Osteoblast (primary cell): ENCODE measurements at regions not wholly inside any gene's neighbourhood (a gene's known extent, or its start where the extent isn't known, plus 50 kb on each side); places are given as distances from the start of the nearest gene placed in this dataset.

ENCODE experiments used
- DNase-seq: peaks from one replicate; pipeline ENCODE4 v3.0.0; 2011; ENCODE audit warnings: low spot score, mixed read lengths; ENCODE audit not compliant: insufficient read length; ENCODE audit errors: missing footprints
- H2AFZ ChIP-seq: 2 replicates; pipeline ENCODE4 v1.6.0; 2011; ENCODE audit warnings: mild to moderate bottlenecking, low read length
- H3K27ac ChIP-seq: 2 replicates; pipeline ENCODE4 v1.5.1; 2011; ENCODE audit warnings: mild to moderate bottlenecking, low read depth, low read length, moderate library complexity
- H3K27me3 ChIP-seq: 2 replicates; pipeline ENCODE4 v1.6.0; 2012; ENCODE audit warnings: mild to moderate bottlenecking, control low read depth, inconsistent platforms, low read length, moderate library complexity; ENCODE audit not compliant: insufficient read depth
- H3K36me3 ChIP-seq: 2 replicates; pipeline ENCODE4 v1.5.1; 2011; ENCODE audit warnings: mild to moderate bottlenecking, low read length, control low read depth, moderate library complexity; ENCODE audit not compliant: insufficient read depth
- H3K4me1 ChIP-seq: 2 replicates; pipeline ENCODE4 v1.5.1; 2011; ENCODE audit warnings: mild to moderate bottlenecking, low read length, control low read depth, moderate library complexity; ENCODE audit not compliant: insufficient read depth
- H3K4me2 ChIP-seq: 2 replicates; pipeline ENCODE4 v1.6.0; 2011; ENCODE audit warnings: mild to moderate bottlenecking, low read length; ENCODE audit not compliant: insufficient read depth
- H3K4me3 ChIP-seq: fragments of 200-600 bp; sonication (generic); 3 replicates; pipeline ENCODE4 v1.5.1; 2012; ENCODE audit warnings: mild to moderate bottlenecking, low read length, inconsistent platforms; ENCODE audit not compliant: insufficient read depth
- H3K79me2 ChIP-seq: 2 replicates; pipeline ENCODE4 v1.6.0; 2012; ENCODE audit warnings: mild to moderate bottlenecking, low read length, control low read depth, inconsistent platforms; ENCODE audit not compliant: insufficient read depth
- H3K9me3 ChIP-seq: 2 replicates; pipeline ENCODE4 v1.5.1; 2011; ENCODE audit warnings: low read depth, low read length, control low read depth
- H4K20me1 ChIP-seq: 2 replicates; pipeline ENCODE4 v1.6.0; 2012; ENCODE audit warnings: mild to moderate bottlenecking, low read length, control low read depth; ENCODE audit not compliant: insufficient read depth
- TF ChIP-seq, protein P1 (sequence below): IDR thresholded peaks from 2 replicates; pipeline ENCODE4 v1.5.1; 2011; ENCODE audit warnings: mild to moderate bottlenecking, low read depth, low read length, moderate library complexity; ENCODE audit errors: extremely low read depth

DNA sequence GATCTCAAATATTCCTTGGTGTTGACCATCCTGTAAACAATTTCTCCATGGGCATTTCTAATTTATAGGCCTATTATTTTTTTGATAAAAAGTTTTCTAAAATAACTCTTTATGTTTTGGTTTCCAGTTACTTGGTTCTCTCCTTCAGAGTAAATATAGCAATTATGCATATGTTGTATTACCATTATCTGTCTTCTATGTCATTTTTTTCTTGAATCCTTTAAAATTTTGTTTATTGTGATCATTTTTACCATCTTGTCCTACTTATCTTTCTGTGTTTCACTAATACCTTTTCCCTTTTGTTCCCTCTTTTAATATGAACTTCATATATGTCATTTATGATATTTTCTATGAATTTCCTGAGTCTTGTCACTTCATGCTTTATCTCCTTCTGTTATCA, 341.1 kb downstream of the PDCD6IP start:
- H4K20me1 ChIP-seq, result no peaks in the 10 kb centered on the region

DNA sequence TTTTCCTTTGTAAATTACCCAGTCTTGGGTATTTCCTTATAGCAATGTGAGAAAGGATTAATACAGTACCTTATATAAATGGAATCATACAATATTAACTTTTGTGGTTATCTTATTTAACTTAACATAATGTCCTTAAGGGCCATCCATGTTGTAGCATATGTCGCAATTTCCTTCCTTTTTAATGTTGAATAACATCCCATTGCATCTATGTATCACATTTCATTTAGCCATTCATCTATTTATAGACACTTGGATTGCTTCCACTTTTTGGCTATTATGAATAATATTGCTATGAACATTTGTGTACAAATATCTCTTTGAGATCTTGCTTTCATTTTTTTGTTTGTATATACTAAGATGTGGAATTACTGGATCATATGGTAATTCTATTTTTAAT, 342.2 kb downstream of the PDCD6IP start:
- Histone ChIP-seq H3K36me3 (no peaks in the 10 kb centered on the region), H3K4me1 (no peaks in the 10 kb centered on the region), H3K27ac (no peak overlapping the region), H3K4me2 (no peak overlapping the region), H3K27me3 (no peaks in the 10 kb centered on the region), H2AFZ (no peak overlapping the region), H3K4me3 (no peak overlapping the region), H3K79me2 (no peaks in the 10 kb centered on the region), H3K9me3 (no peaks in the 10 kb centered on the region), H4K20me1 (no peaks in the 10 kb centered on the region)
- TF ChIP-seq, protein P1, sequence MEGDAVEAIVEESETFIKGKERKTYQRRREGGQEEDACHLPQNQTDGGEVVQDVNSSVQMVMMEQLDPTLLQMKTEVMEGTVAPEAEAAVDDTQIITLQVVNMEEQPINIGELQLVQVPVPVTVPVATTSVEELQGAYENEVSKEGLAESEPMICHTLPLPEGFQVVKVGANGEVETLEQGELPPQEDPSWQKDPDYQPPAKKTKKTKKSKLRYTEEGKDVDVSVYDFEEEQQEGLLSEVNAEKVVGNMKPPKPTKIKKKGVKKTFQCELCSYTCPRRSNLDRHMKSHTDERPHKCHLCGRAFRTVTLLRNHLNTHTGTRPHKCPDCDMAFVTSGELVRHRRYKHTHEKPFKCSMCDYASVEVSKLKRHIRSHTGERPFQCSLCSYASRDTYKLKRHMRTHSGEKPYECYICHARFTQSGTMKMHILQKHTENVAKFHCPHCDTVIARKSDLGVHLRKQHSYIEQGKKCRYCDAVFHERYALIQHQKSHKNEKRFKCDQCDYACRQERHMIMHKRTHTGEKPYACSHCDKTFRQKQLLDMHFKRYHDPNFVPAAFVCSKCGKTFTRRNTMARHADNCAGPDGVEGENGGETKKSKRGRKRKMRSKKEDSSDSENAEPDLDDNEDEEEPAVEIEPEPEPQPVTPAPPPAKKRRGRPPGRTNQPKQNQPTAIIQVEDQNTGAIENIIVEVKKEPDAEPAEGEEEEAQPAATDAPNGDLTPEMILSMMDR, result no peak
- no peak for DNase-seq

More for the DNA sequence above, 341.1 kb downstream of the PDCD6IP start:
- Histone ChIP-seq H3K4me1 (no peaks in the 10 kb centered on the region), H2AFZ (no peak overlapping the region), H3K4me3 (no peak overlapping the region), H3K79me2 (no peaks in the 10 kb centered on the region), H3K27me3 (no peaks in the 10 kb centered on the region), H3K4me2 (no peak overlapping the region), H3K36me3 (no peaks in the 10 kb centered on the region), H3K27ac (no peak overlapping the region), H3K9me3 (no peaks in the 10 kb centered on the region)
- TF ChIP-seq, protein P1, result no peak
- no peak for DNase-seq

DNA sequence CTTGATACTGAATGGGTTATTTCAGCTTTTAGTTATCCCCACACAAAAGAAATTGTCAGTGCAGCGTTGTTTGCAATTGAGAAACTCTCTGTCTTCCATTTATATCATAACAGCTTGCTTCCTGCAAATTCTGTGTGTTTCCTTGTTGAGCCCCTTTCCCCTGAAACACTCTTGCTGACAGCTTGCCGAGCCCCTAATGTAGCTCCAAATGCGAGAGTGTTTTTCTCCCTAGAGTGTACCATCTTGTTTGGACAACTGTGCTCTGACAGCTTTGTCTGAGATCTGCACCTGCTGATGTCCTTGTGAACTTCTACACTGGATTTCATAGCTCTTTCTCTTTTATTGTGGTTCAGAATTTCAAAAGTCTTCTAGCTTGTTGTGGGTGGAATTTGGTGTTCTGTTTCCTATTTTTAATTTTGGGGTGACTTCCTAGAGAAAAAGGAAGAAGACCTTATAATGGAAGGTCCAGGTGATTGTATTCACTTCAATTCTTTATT, 343.5 kb downstream of the PDCD6IP start:
- H3K4me2 ChIP-seq, result no peak overlapping the region
- H2AFZ ChIP-seq, result no peak overlapping the region
- no peaks in the 10 kb centered on the region for H3K27me3 ChIP-seq
- H3K36me3 ChIP-seq, result no peaks in the 10 kb centered on the region
- H3K9me3 ChIP-seq, result no peaks in the 10 kb centered on the region
- H3K4me1 ChIP-seq, result no peaks in the 10 kb centered on the region
- no peaks in the 10 kb centered on the region for H4K20me1 ChIP-seq
- TF ChIP-seq, protein P1, result no peak
- no peak overlapping the region for H3K27ac ChIP-seq
- DNase-seq, result no peak
- H3K4me3 ChIP-seq, result no peak overlapping the region
- no peaks in the 10 kb centered on the region for H3K79me2 ChIP-seq

DNA sequence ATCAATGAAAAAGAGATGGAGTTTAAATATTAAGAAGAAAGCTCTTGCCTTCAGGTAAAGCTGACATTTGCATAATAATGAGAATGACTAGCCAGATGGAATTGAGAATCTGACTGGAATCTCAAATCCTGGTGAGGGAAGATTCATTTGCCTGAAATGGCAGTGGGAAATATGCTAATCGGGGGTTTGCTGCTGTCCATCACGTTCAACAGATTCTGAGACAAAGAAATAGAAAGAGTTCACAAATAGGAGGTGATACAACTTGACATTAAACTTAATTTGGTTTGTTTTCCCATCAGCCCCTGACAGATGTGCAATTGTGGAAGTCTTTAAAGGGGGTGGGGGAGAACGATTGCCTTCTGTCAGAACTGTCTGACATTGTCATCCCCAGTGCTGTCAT, 347.4 kb downstream of the PDCD6IP start:
- H3K79me2 ChIP-seq, result no peaks in the 10 kb centered on the region
- H3K4me1 ChIP-seq, result no peaks in the 10 kb centered on the region
- DNase-seq, result no peak
- H3K27me3 ChIP-seq, result no peaks in the 10 kb centered on the region
- H3K4me2 ChIP-seq, result no peak overlapping the region
- no peak overlapping the region for H3K4me3 ChIP-seq
- TF ChIP-seq, protein P1, result no peak
- H3K27ac ChIP-seq, result no peak overlapping the region
- no peaks in the 10 kb centered on the region for H3K36me3 ChIP-seq
- H2AFZ ChIP-seq, result no peak overlapping the region
- H4K20me1 ChIP-seq, result no peaks in the 10 kb centered on the region
- H3K9me3 ChIP-seq, result no peaks in the 10 kb centered on the region
